HG02678 (cell line): ENCODE measurements at regions not wholly inside any gene's neighbourhood (a gene's known extent, or its start where the extent isn't known, plus 50 kb on each side); places are given as distances from the start of the nearest gene placed in this dataset.

ENCODE experiments used
- ATAC-seq: cut with Tn5 transposase; IDR thresholded peaks from one replicate; pipeline ENCODE4 v1.9.1; 2021; ENCODE audit warnings: mild to moderate bottlenecking, moderate library complexity; ENCODE audit not compliant: unreplicated experiment

GRCh38 chr6:141261672-141262060 is 871.1 kb upstream of the GJE1 start:
- no peak for ATAC-seq

- no peak for ATAC-seq
These were observed 871.6 kb upstream of the GJE1 start for GRCh38 chr6:141261016-141261671.

- no peak for ATAC-seq
These were observed 872.1 kb upstream of the GJE1 start for GRCh38 chr6:141260627-141261015.

- no peak for ATAC-seq
These were observed 872.9 kb upstream of the GJE1 start for GRCh38 chr6:141259807-141260206.

GRCh38 chr6:141259091-141259490 is 873.6 kb upstream of the GJE1 start:
- ATAC-seq, result no peak

- ATAC-seq, result no peak
These were observed 874.2 kb upstream of the GJE1 start for GRCh38 chr6:141258516-141258915.

GRCh38 chr6:141254336-141254735 is 878.4 kb upstream of the GJE1 start:
- no peak for ATAC-seq

- no peak for ATAC-seq
These were observed 879.7 kb upstream of the GJE1 start for GRCh38 chr6:141252828-141253608.

- no peak for ATAC-seq
These were observed 881.4 kb upstream of the GJE1 start for GRCh38 chr6:141251286-141251685.

GRCh38 chr6:141248021-141248799 is 884.5 kb upstream of the GJE1 start:
- peak; percentile 65 for ATAC-seq

GRCh38 chr6:141244366-141244765 is 888.4 kb upstream of the GJE1 start:
- ATAC-seq, result no peak

GRCh38 chr6:141242957-141243356 is 889.8 kb upstream of the GJE1 start:
- no peak for ATAC-seq

GRCh38 chr6:141229296-141229695 is 903.4 kb upstream of the GJE1 start:
- ATAC-seq, result no peak

GRCh38 chr6:141218583-141218982 is 914.1 kb upstream of the GJE1 start:
- ATAC-seq, result no peak

- ATAC-seq, result no peak
These were observed 916.0 kb upstream of the GJE1 start for GRCh38 chr6:141216726-141217125.

- ATAC-seq, result no peak
These were observed 920.4 kb upstream of the GJE1 start for GRCh38 chr6:141212296-141212695.

GRCh38 chr6:141211845-141212244 is 920.9 kb upstream of the GJE1 start:
- ATAC-seq, result no peak

GRCh38 chr6:141210901-141211300 is 921.8 kb upstream of the GJE1 start:
- ATAC-seq, result no peak

- ATAC-seq, result no peak
These were observed 922.8 kb upstream of the GJE1 start for GRCh38 chr6:141209890-141210289.

- no peak for ATAC-seq
These were observed 924.6 kb upstream of the GJE1 start for GRCh38 chr6:141208101-141208500.

GRCh38 chr6:141203902-141204575 is 928.7 kb upstream of the GJE1 start:
- no peak for ATAC-seq
